K562 (cell line): ENCODE measurements at regions not wholly inside any gene's neighbourhood (a gene's known extent, or its start where the extent isn't known, plus 50 kb on each side); places are given as distances from the start of the nearest gene placed in this dataset.

Experiments
- ATAC-seq: fragments of 200-7000 bp; cut with Tn5 transposase; 3 replicates; pipeline ENCODE4 v1.9.1; 2020; ENCODE audit warnings: moderate library complexity
- BruUV-seq: library from RNA; stranded (reverse); fragments of 400-500 nt; replicated peaks from 2 replicates; lab custom pipeline; 2021; lab: Mats Ljungman, UMichigan
- CTCF ChIA-PET: fragments of 300-600 bp; formaldehyde crosslinking; extraction: SDS; loops from one replicate; lab custom pipeline; 2021; ENCODE audit warnings: low intra/inter-chr PET ratio; lab: Yijun Ruan, JAX
- POLR2A ChIA-PET: fragments of 300-600, 350-650 bp; sonication (Branson Sonifier 250); formaldehyde crosslinking; extraction: SDS; loops from one replicate; lab custom pipeline; 2021; ENCODE audit warnings: antibody characterized with exemption, inconsistent platforms; lab: Yijun Ruan, JAX
- DNase-seq, 4 experiments: peaks; one replicate each; pipeline versions ENCODE4 v3.0.0 to v3.0.0-alpha.2; 2011 to 2018; ENCODE audit warnings: low spot score in 3 of 4, mixed read lengths in 3 of 4; ENCODE audit errors: extremely low read depth in 1 of 4
- FAIRE-seq: peaks from 2 replicates; lab custom pipeline; 2011; peaks lifted over from hg19 to GRCh38; lab: Jason Lieb, UNC
- H2AFZ ChIP-seq: 2 replicates; pipeline ENCODE4 v1.6.0; 2011; ENCODE audit warnings: low read depth, low read length, control low read depth, inconsistent platforms
- H3K27ac ChIP-seq: fragments of 200-600 bp; 3 replicates; pipeline ENCODE4 v1.8.0; 2011; ENCODE audit warnings: low read depth, mild to moderate bottlenecking, control low read depth, inconsistent platforms, low read length, moderate library complexity, mixed read lengths; ENCODE audit errors: extremely low read depth
- H3K27me3 ChIP-seq, 2 experiments: fragments of 300-600 bp in 1 of 2; 2 replicates in 1 of 2; 3 replicates in 1 of 2; pipeline versions ENCODE4 v1.6.0 to v1.8.0; 2011; ENCODE audit warnings: inconsistent platforms in 2 of 2, low read length in 2 of 2, mild to moderate bottlenecking in 1 of 2, mixed read lengths in 1 of 2, moderate library complexity in 1 of 2; ENCODE audit not compliant: control insufficient read depth in 2 of 2, insufficient read depth in 2 of 2
- H3K36me3 ChIP-seq: fragments of 300-600 bp; 3 replicates; pipeline ENCODE4 v1.8.0; 2011; ENCODE audit warnings: mild to moderate bottlenecking, low read length, inconsistent platforms; ENCODE audit not compliant: control insufficient read depth, insufficient read depth
- H3K4me1 ChIP-seq, 2 experiments: fragments of 200-600 bp in 1 of 2; replicated peaks in 1 of 2; 2 replicates in 1 of 2; 3 replicates in 1 of 2; pipeline versions ENCODE4 v1.5.1 to v1.8.0; 2011; ENCODE audit warnings: inconsistent platforms in 2 of 2, low read length in 2 of 2, mild to moderate bottlenecking in 1 of 2, mixed read lengths in 1 of 2, moderate library complexity in 1 of 2; ENCODE audit not compliant: control insufficient read depth in 2 of 2, insufficient read depth in 2 of 2
- H3K4me2 ChIP-seq: 2 replicates; pipeline ENCODE4 v1.6.1; 2011; ENCODE audit warnings: low read length, control low read depth, inconsistent platforms, mixed read lengths; ENCODE audit not compliant: insufficient read depth
- H3K4me3 ChIP-seq: fragments of 200-600 bp; sonication (generic), shearing (Covaris generic); 2 replicates; pipeline ENCODE4 v1.5.1; 2016; ENCODE audit warnings: control low read depth, inconsistent platforms
- H3K79me2 ChIP-seq: fragments of 200-600 bp; 3 replicates; pipeline ENCODE4 v1.8.0; 2011; ENCODE audit warnings: low read length, inconsistent platforms; ENCODE audit not compliant: control insufficient read depth, insufficient read depth
- H3K9ac ChIP-seq, 2 experiments: 2 replicates each; pipeline versions ENCODE4 v1.6.0 to v1.6.1; 2011; ENCODE audit warnings: low read depth in 2 of 2, low read length in 2 of 2, control low read depth in 1 of 2, inconsistent platforms in 1 of 2, mild to moderate bottlenecking in 1 of 2, mixed read lengths in 1 of 2; ENCODE audit not compliant: insufficient read depth in 1 of 2
- H3K9me1 ChIP-seq: one replicate; pipeline ENCODE4 v1.6.0; 2011; ENCODE audit warnings: inconsistent platforms, mild to moderate bottlenecking, low read length, moderate library complexity; ENCODE audit not compliant: control insufficient read depth, insufficient read depth
- H3K9me3 ChIP-seq: replicated peaks from 2 replicates; pipeline ENCODE4 v1.5.1; 2011; ENCODE audit warnings: low read depth, low read length, inconsistent platforms; ENCODE audit not compliant: control insufficient read depth, insufficient read depth
- H4K20me1 ChIP-seq: replicated peaks from 2 replicates; pipeline ENCODE4 v1.6.1; 2011; ENCODE audit warnings: low read length, inconsistent platforms, mixed read lengths; ENCODE audit not compliant: control insufficient read depth, insufficient read depth
- CEBPZ ChIP-seq: fragments of 150-350 bp; IDR thresholded peaks from 2 replicates; pipeline ENCODE4 v1.6.1; 2014; ENCODE audit warnings: low read depth, mild to moderate bottlenecking, low read length, borderline replicate concordance
- CSDE1 ChIP-seq, 2 experiments: fragments of 450-650 bp; IDR thresholded peaks; 2 replicates each; pipeline ENCODE4 v1.6.1; 2016; ENCODE audit warnings: mild to moderate bottlenecking in 1 of 2
- MAX ChIP-seq: sonication (generic); formaldehyde crosslinking; IDR thresholded peaks from 2 replicates; pipeline ENCODE4 v1.9.0; 2022; ENCODE audit warnings: mild to moderate bottlenecking, missing genetic modification reagents
- RAD21 ChIP-seq, 2 experiments: fragments of 250-450 bp in 1 of 2; fragments of 450-650 bp in 1 of 2; sonication (Bioruptor Pico) in 1 of 2; formaldehyde crosslinking in 1 of 2; IDR thresholded peaks in 1 of 2; conservative IDR thresholded peaks in 1 of 2; 2 replicates each; pipeline versions ENCODE4 v1.4.0 to v1.8.0; 2020 to 2022; ENCODE audit warnings: mild to moderate bottlenecking in 2 of 2, moderate library complexity in 1 of 2
- TAL1 ChIP-seq: fragments of 450-650 bp; IDR thresholded peaks from 2 replicates; pipeline ENCODE4 v1.6.1; 2016; ENCODE audit warnings: mild to moderate bottlenecking
- TCF7L2 ChIP-seq: fragments of 150-350 bp; IDR thresholded peaks from 2 replicates; pipeline ENCODE4 v1.6.1; 2016; ENCODE audit warnings: low read depth, mild to moderate bottlenecking, low read length, moderate library complexity
- ZFX ChIP-seq: sonication (generic); formaldehyde crosslinking; IDR thresholded peaks from 2 replicates; pipeline ENCODE4 v1.8.0; 2022; ENCODE audit warnings: mild to moderate bottlenecking, missing genetic modification reagents, moderate library complexity
- ZNF655 ChIP-seq: fragments of 250-450 bp; sonication (Bioruptor Pico); IDR thresholded peaks from 2 replicates; pipeline ENCODE4 v1.5.0; 2021
- ZNF695 ChIP-seq: fragments of 450-650 bp; formaldehyde crosslinking; IDR thresholded peaks from 2 replicates; pipeline ENCODE4 v1.4.0; 2020; ENCODE audit warnings: mild to moderate bottlenecking, moderate library complexity
- ZNF830 ChIP-seq: fragments of 250-450 bp; sonication (Bioruptor Pico); IDR thresholded peaks from 2 replicates; pipeline ENCODE4 v1.5.0; 2021; ENCODE audit warnings: mild to moderate bottlenecking
- WGBS: fragments of 100-300 bp; shearing (Covaris generic); methylation state at CpG from one replicate; pipeline ENCODE4 v1.1.6; 2016; ENCODE audit warnings: low coverage, mixed read lengths; ENCODE audit not compliant: insufficient coverage; ENCODE audit errors: missing lambda C conversion rate; 5-methylcytosine and 5-hydroxymethylcytosine counted together
- in situ Hi-C: fragments of 300-500 bp; cut with MboI; formaldehyde crosslinking; loops from 4 replicates; pipeline ENCODE4 v1.15.0; 2018; ENCODE audit warnings: inconsistent platforms, mixed read lengths
- intact Hi-C: fragments of 100-400 bp; cut with micrococcal nuclease; formaldehyde crosslinking; loops from 2 replicates; pipeline ENCODE4 v1.14.2; 2022

GRCh38 chr3:30112902-30113484, 493.4 kb upstream of the TGFBR2 start:
- DNase-seq (no peak), ATAC-seq (no peak), FAIRE-seq (no peak)
- H3K9ac ChIP-seq, result no peak overlapping the region
- no peaks in the 10 kb centered on the region for H3K79me2 ChIP-seq
- H3K4me1 ChIP-seq, result no peaks in the 10 kb centered on the region
- H3K9me3 ChIP-seq, result 0 out of 2 replicates have a peak, but pooled peaks cover 2% of the 10 kb centered on the region
- no peak overlapping the region for H2AFZ ChIP-seq
- H3K27me3 ChIP-seq, result no peaks in the 10 kb centered on the region
- H3K36me3 ChIP-seq, result no peaks in the 10 kb centered on the region
- no peak overlapping the region for H3K4me2 ChIP-seq
- in situ Hi-C loops (no loop called here), intact Hi-C loops (no loop called here)
- CTCF ChIA-PET, result no interaction called here
- TF ChIP-seq CSDE1 (IDR thresholded peaks at IDR 0.05), result no peak
- peak; percentile 57 to 60 for TF ChIP-seq RAD21 (CRISPR knock-in tag; conservative IDR thresholded peaks at IDR 0.05 in 1 of 2, IDR thresholded peaks at IDR 0.05 in 1 of 2)
- no peak for TF ChIP-seq TCF7L2
- TF ChIP-seq ZNF695 (CRISPR knock-in tag), result no peak
- no peak for TF ChIP-seq ZFX (CRISPR knock-in tag)
- H3K9me1 ChIP-seq, result no peaks in the 10 kb centered on the region
- H3K4me3 ChIP-seq, result no peak overlapping the region
- H4K20me1 ChIP-seq, result no peaks in the 10 kb centered on the region
- BruUV-seq, result no TSS peak
- POLR2A ChIA-PET, result no interaction called here
- WGBS, result 0% methylated on average over 1 of the region's 1 CpG
- H3K27ac ChIP-seq, result no peak overlapping the region

GRCh38 chr3:30113906-30114305, 492.5 kb upstream of the TGFBR2 start:
- no peaks in the 10 kb centered on the region for H4K20me1 ChIP-seq
- no peak overlapping the region for H3K9ac ChIP-seq
- no peak overlapping the region for H3K27ac ChIP-seq
- 2% methylated on average over 3 of the region's 3 CpGs for WGBS
- no TSS peak for BruUV-seq
- ChIA-PET POLR2A (no interaction called here), CTCF (no interaction called here)
- no peak for DNase-seq
- H3K9me1 ChIP-seq, result no peaks in the 10 kb centered on the region
- intact Hi-C loops, result no loop called here
- in situ Hi-C loops, result no loop called here
- H3K4me2 ChIP-seq, result no peak overlapping the region
- no peak overlapping the region for H3K4me3 ChIP-seq
- H3K4me1 ChIP-seq, result no peaks in the 10 kb centered on the region
- H3K27me3 ChIP-seq, result no peaks in the 10 kb centered on the region
- 0 out of 2 replicates have a peak, but pooled peaks cover 2% of the 10 kb centered on the region for H3K9me3 ChIP-seq
- H2AFZ ChIP-seq, result no peak overlapping the region
- ATAC-seq, result no peak
- no peaks in the 10 kb centered on the region for H3K79me2 ChIP-seq
- FAIRE-seq, result no peak
- H3K36me3 ChIP-seq, result no peaks in the 10 kb centered on the region
- TF ChIP-seq ZNF655 (CRISPR knock-in tag), result no peak
- TF ChIP-seq MAX (CRISPR knock-in tag), result no peak
- TF ChIP-seq TAL1, result no peak
- TF ChIP-seq CEBPZ, result no peak
- TF ChIP-seq ZNF830 (CRISPR knock-in tag), result no peak
